Kasumi-1 (cell line): ENCODE measurements at regions not wholly inside any gene's neighbourhood (a gene's known extent, or its start where the extent isn't known, plus 50 kb on each side); places are given as distances from the start of the nearest gene placed in this dataset.
A peak's percentile ranks its signal among the peaks of the same experiment; 100 is the strongest.
"Not testable (repeated sequence)": the region's sequence is repeated elsewhere in the genome, so short reads cannot be mapped to it uniquely, and the experiment has no call there.

Experiments
- DNase-seq, 2 experiments: peaks; one replicate each; lab custom pipeline; 2025; lab: John Stamatoyannopoulos, UW

DNA sequence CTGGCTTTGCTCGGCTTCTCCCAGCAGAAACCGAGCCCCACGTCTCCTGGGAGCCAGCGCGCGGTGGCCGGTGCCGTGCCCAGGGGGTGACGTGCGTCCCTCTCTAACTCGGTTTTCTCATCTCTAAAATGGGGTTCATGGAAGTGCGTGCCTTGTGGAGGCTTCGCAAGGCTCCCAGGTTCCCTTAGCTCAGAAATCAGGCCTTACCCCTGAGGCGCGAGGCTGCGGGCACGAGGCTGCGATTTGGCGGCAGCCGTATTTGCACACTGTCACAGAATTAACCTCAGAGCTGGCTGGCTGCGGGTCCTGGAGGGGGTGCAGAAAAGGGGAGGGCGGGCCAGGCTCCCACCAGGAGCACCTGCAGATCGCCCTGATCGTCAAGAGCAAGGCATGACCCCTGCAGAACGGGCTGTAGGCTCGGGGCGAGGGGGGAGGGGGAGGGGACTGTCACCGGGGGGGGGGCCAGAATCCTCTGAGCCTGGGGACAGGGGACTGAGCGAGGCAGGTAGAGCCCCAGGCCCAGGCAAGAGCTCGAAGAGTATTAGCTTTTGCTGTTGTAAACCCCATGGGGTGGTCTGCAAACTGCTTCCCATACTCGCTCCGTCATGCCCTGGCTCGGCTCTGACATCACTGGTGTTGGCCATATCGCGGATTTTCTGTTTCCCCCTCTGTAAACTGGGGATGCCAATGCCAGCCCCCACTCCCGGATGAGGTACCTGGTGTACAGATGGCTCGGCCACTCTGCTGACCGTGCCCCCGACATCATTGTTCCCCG, 62.2 kb downstream of the CCNE1 start:
- DNase-seq, result no peak

DNA sequence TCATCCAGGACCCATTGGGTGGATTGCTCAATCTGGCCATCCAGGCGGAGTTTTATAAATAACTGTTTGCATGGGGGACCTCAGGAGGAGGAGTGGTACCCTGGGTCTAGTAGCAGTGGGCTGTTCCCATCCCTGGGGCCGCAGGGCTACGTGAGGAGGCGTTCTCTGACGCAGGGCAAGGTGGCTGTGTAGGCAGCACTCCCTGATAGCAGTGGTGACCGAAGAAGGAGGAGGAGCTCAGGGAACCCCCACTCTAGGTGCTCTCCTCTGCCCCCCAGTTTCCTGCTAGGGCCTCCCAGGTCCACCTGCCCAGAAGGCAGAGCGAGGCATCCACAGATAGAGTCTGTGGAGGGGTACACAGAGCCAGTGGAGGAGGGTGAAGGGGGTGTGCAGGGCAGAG, 64.1 kb downstream of the CCNE1 start:
- DNase-seq, result no peak

DNA sequence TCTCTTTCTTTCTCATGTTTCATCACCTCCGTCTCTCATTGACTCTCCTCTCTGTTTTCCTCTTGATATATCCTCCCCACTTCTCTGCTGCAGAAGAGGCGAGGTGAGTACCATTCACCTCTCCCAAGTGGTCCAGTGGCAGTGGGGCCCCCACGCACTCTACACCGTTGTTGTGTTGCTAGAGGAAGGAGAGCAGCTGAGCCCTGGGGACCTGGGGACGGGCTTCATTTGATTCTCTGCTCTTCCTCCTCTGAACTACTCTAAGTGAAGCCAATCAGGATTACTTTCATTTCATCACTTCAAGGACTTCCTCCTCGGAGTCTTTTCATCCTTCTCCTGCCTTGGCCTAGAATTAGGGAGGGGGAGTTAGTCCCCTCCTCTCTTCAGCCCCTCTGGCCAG, 64.6 kb downstream of the CCNE1 start:
- DNase-seq, result peak in 1 of 2 experiments; percentile 17

- DNase-seq, result not testable (repeated sequence)
Observed at GRCh38 chr19:29876908-29877307, 65.1 kb downstream of the CCNE1 start.

- no peak for DNase-seq
Observed at GRCh38 chr19:29878973-29879654, 62.9 kb upstream of the URI1 start.

DNA sequence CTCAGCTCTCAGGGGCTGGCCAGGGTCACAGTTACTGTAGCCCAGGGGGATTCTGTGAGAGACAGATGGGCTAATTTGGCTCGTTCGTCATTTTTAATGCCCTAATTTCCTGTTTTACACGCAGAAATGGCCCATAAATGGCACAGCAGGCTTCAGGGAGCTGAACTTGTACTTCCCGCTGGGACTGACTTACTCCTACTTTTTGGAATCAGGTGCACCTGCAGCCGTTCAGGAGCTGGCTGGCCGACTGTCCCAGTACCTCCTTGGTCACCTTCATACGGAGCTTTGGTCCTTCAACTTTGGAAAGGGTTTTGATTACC, 62.4 kb upstream of the URI1 start:
- DNase-seq, result no peak

DNA sequence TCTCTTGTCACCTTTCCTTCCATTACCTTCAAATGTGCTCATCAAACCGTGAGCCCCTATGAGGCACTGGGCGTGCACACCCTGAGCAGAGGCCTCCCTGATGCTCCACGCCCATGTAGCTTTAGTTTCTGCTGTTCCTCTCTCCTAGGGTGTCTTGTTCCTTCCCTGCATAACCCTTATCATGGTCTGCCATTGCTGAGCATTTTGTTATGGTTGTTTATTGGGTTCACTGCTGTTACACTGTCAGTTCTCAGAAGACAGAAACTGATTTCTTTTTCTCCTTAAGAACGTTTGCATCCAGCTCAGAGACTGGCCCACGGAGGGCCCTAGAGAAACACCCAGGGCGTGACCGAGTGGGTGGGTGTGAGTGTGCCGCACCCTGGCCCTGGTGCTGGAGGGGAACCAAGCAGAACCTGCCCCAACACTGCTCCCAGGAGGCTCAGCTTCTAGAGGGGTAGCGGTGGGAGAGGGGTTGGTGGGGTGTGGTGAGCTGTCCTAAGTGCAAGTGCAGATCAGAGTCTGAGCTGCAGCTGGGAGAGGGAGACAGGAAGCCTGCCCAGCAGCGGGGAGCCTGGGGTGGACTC, 61.4 kb upstream of the URI1 start:
- no peak for DNase-seq

GRCh38 chr19:29881386-29881785, 60.7 kb upstream of the URI1 start:
- DNase-seq, result no peak

DNA sequence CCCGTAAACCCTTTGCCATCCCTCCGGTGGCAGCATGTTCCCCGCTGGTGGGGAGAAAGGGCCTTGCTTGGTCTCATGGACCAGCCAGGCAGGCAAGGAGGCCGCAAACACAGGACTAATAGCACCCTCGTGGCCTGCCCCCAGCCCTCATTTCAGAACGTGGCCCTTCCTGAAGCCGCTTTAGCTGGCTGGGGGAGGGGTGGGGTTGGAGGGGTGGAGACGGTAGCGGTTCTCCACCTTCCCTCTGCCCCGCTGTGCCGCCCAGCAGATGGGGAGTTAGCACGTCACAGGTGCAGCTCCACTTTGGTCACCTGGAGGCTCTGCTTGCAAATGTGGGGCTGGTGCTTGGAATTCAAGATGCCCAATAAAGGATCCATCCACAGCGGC, 59.3 kb upstream of the URI1 start:
- DNase-seq, result no peak

DNA sequence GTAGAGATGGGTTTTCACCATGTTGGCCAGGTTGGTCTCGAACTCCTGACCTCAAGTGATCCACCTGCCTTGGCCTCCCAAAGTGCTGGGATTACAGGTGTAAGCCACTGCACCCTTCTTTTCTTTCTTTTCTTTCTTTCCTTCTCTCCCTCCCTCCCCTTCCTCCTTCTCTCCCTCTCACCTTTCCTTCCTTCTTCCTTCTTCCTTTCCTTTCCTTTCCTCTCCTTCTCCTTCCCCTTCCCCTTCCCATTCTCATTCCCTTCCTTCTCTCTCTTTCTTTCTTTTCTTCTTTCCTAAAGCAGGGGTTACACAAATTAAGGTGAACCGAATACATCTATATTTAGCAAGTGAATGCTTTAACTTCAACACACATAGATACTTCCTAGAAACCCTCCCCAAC, 58.0 kb upstream of the URI1 start:
- DNase-seq, result no peak

DNA sequence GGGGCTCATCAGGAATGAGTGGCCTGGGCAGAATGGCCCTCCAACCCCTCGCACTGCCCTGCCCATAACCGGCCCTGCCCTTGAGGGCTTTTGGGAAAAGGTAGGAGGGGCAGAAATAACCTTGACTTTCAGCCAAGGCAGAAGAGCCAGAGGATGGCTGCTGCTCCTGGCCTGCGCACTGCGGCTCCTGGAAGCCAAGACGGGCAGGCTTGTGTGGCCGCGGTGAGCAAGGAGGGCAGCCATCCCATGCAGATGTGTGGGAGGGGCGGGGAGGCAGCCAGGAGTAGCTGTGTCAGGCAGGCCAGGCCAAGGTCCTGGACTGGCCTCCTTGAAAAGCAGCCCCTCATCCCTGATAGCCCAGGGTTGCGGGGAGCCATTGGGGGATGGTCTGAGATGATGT, 57.6 kb upstream of the URI1 start:
- DNase-seq, result no peak

GRCh38 chr19:29886106-29886505, 55.9 kb upstream of the URI1 start:
- not testable (repeated sequence) for DNase-seq

- peak in 1 of 2 experiments; percentile 35 for DNase-seq
Observed at GRCh38 chr19:29886586-29886985, 55.5 kb upstream of the URI1 start.

DNA sequence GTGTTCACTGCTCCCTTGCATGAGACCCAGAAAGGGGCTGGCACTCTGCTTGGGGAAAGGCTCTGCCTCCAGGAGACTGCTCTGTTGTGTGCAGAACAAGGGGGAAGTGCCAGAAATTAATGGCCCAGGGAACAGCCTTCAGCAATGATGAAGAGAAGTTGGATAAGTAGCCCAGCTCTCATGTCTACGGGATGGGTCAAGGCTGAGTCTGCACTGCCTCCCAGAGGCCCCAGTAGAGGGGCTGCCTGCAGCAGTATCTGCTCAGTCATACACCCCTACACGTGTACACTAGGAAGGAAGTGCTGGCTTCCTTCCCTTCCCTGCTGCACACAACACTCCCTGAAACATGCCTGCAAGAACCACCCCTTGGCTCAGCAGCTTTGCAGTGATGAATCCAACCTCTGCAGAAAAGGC, 54.6 kb upstream of the URI1 start:
- DNase-seq, result peak; percentile 90 to 93

- DNase-seq, result not testable (repeated sequence)
Observed at GRCh38 chr19:29888047-29888446, 54.0 kb upstream of the URI1 start.

- no peak for DNase-seq
Observed at GRCh38 chr19:29889702-29890101, 52.3 kb upstream of the URI1 start.

- DNase-seq, result no peak
Observed at GRCh38 chr19:29890392-29890791, 51.6 kb upstream of the URI1 start.
